Lower lobe of right lung (tissue), 2 donors: ENCODE measurements at regions not wholly inside any gene's neighbourhood (a gene's known extent, or its start where the extent isn't known, plus 50 kb on each side); places are given as distances from the start of the nearest gene placed in this dataset.

Experiments used
- ATAC-seq, 2 donors: fragments of 200-7000 bp; cut with Tn5 transposase; one replicate each; pipeline ENCODE4 v1.9.1; 2020 to 2022; ENCODE audit warnings: mild to moderate bottlenecking in 2 of 2, moderate library complexity in 2 of 2
- DNase-seq: peaks from one replicate; pipeline ENCODE4 v3.0.0-alpha.2; 2020
- H3K27ac ChIP-seq: fragments of 200-600 bp; one replicate; pipeline ENCODE4 v1.8.0; 2022
- H3K27me3 ChIP-seq: fragments of 200-600 bp; one replicate; pipeline ENCODE4 v1.8.0; 2022; ENCODE audit warnings: low read depth
- H3K36me3 ChIP-seq: fragments of 200-600 bp; one replicate; pipeline ENCODE4 v1.8.0; 2022; ENCODE audit warnings: mild to moderate bottlenecking
- H3K4me1 ChIP-seq: fragments of 200-600 bp; one replicate; pipeline ENCODE4 v1.8.0; 2022
- H3K4me3 ChIP-seq: fragments of 200-600 bp; one replicate; pipeline ENCODE4 v1.8.0; 2022; ENCODE audit warnings: mild to moderate bottlenecking
- H3K9me3 ChIP-seq: fragments of 200-600 bp; one replicate; pipeline ENCODE4 v1.8.0; 2022
- intact Hi-C: fragments of 100-400 bp; cut with DNase I; formaldehyde crosslinking; loops from one replicate; pipeline ENCODE4 v1.11.0; 2022
- TF ChIP-seq, protein P1 (sequence below): fragments of 200-600 bp; IDR thresholded peaks from one replicate; pipeline ENCODE4 v1.8.0; 2022; ENCODE audit warnings: antibody characterized with exemption, mild to moderate bottlenecking
- donor health status: DM: no; HTN: yes; CAD: no; lungs with severe emphysema.

DNA sequence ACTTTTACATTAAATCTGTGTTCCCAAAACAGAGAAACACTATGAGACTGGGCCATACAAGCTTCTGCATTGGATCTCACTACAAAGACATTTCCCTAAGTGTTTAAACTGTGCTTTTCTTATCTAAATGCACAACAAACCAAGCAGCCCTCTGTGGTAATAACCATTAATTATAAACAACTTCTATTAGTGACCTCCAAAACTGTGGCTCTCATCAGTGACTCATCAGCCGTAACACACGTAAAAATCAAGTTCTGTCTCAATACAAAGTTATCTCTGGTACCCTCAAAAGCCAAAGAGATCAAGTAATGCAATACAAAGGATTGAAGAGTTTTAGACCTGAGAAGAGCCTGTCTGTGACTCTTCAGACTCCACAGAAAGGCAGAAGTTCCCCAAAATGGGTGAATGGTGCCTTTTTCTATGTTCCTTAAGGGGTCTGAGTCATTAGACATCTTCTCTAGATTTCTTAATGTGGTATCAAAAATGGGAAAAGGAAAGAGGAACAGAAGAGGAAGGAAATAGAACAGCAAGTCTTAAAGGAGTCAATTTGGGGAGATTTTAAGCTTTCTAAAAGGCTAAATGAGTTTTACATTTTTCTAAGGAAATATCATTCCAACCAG is 189.8 kb upstream of the PPP1R2C start:
- no peaks in the 10 kb centered on the region for H3K9me3 ChIP-seq
- H3K27me3 ChIP-seq = no peaks in the 10 kb centered on the region
- no peaks in the 10 kb centered on the region for H3K36me3 ChIP-seq
- H3K27ac ChIP-seq = no peak overlapping the region
- DNase-seq (no peak), ATAC-seq (no peak)
- no peaks in the 10 kb centered on the region for H3K4me1 ChIP-seq
- TF ChIP-seq, protein P1, sequence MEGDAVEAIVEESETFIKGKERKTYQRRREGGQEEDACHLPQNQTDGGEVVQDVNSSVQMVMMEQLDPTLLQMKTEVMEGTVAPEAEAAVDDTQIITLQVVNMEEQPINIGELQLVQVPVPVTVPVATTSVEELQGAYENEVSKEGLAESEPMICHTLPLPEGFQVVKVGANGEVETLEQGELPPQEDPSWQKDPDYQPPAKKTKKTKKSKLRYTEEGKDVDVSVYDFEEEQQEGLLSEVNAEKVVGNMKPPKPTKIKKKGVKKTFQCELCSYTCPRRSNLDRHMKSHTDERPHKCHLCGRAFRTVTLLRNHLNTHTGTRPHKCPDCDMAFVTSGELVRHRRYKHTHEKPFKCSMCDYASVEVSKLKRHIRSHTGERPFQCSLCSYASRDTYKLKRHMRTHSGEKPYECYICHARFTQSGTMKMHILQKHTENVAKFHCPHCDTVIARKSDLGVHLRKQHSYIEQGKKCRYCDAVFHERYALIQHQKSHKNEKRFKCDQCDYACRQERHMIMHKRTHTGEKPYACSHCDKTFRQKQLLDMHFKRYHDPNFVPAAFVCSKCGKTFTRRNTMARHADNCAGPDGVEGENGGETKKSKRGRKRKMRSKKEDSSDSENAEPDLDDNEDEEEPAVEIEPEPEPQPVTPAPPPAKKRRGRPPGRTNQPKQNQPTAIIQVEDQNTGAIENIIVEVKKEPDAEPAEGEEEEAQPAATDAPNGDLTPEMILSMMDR = no peak
- intact Hi-C loops = no loop called here
- no peak overlapping the region for H3K4me3 ChIP-seq

- H3K4me3 ChIP-seq = no peak overlapping the region
- DNase-seq (no peak), ATAC-seq (no peak)
- H3K9me3 ChIP-seq = no peaks in the 10 kb centered on the region
- intact Hi-C loops = no loop called here
- no peak overlapping the region for H3K27ac ChIP-seq
- H3K27me3 ChIP-seq = no peaks in the 10 kb centered on the region
- no peaks in the 10 kb centered on the region for H3K36me3 ChIP-seq
- no peaks in the 10 kb centered on the region for H3K4me1 ChIP-seq
- TF ChIP-seq, protein P1 = no peak
Observed at GRCh38 chrX:42973321-42973720, 195.4 kb upstream of the PPP1R2C start.

DNA sequence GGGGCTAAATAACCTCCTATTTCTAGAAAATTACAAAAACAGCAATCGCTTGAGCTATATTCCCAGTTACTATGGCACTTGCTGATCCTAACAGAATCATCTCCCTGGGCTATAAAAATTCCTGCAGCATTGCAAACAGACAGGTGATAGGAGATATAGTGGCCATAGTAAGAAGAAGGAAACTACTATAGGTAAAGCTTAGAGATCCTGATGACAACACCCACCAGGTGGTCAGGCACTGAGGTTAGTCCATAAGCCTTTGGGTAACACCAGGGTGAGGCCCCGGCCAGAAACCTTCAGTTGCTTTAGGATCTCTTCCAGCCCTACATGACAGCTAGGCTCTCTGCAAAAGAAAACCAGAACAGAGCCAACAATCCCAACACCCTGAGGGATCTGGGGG is 197.9 kb upstream of the PPP1R2C start:
- Histone ChIP-seq H3K9me3 (no peaks in the 10 kb centered on the region), H3K4me1 (no peaks in the 10 kb centered on the region), H3K27me3 (no peaks in the 10 kb centered on the region), H3K4me3 (no peak overlapping the region), H3K27ac (no peak overlapping the region), H3K36me3 (no peaks in the 10 kb centered on the region)
- TF ChIP-seq, protein P1 = no peak
- DNase-seq = no peak
- intact Hi-C loops = no loop called here
- ATAC-seq = no peak

GRCh38 chrX:42976746-42977366 is 198.9 kb upstream of the PPP1R2C start:
- ATAC-seq = no peak

DNA sequence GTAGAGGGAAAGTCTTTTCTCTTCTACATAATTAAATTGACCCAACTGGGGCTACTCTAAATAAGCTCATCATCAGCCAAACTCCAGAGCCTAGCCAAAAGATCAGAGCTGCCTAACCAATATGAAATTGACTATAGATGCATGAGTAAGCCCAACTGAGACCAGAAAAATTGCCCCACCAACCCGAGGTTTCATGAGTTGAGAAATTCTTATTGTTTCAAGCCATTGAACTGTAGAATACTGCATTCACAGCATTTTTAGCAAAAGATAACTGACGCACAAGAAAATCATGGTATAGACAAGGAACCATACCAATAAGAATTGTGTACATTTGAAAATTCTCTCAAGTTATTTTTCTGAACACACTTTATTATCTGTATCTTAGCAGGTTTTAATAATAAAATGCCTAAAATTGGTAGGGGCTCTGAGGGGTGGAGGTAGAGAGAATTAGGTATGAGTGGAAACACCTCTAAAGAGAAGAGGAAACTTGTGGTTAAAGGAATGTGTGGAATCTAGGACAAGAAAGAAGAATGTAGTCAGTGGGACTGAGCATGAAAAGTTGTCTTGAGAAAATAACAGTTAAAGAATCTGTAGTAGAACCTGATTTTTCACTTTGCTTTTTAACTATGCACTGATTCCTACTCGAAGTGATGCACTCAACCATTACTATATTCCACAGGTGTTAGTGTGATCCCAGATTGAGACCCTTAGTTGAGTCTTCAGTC is 200.9 kb upstream of the PPP1R2C start:
- no peaks in the 10 kb centered on the region for H3K4me1 ChIP-seq
- H3K27ac ChIP-seq = no peak overlapping the region
- no peak for DNase-seq
- intact Hi-C loops = no loop called here
- H3K36me3 ChIP-seq = no peaks in the 10 kb centered on the region
- H3K9me3 ChIP-seq = no peaks in the 10 kb centered on the region
- H3K27me3 ChIP-seq = no peaks in the 10 kb centered on the region
- TF ChIP-seq, protein P1 = no peak
- no peak overlapping the region for H3K4me3 ChIP-seq
- no peak for ATAC-seq

More at GRCh38 chrX:42976746-42977366, 198.9 kb upstream of the PPP1R2C start:
- Histone ChIP-seq H3K4me1 (no peaks in the 10 kb centered on the region), H3K9me3 (no peaks in the 10 kb centered on the region), H3K36me3 (no peaks in the 10 kb centered on the region), H3K27ac (no peak overlapping the region), H3K4me3 (no peak overlapping the region), H3K27me3 (no peaks in the 10 kb centered on the region)
- DNase-seq = no peak
- TF ChIP-seq, protein P1 = no peak
- intact Hi-C loops = no loop called here
